NCI-H526 treated with DMSO at 0.1 percent for 48 hours (cell line): ENCODE measurements at regions not wholly inside any gene's neighbourhood (a gene's known extent, or its start where the extent isn't known, plus 50 kb on each side); places are given as distances from the start of the nearest gene placed in this dataset.

Source experiments
- DNase-seq: peaks from one replicate; lab custom pipeline; 2025; lab: John Stamatoyannopoulos, UW

- peak; percentile 20 for DNase-seq
Measured at GRCh38 chr20:6421321-6422248, 298.8 kb upstream of the FERMT1 start.

DNA sequence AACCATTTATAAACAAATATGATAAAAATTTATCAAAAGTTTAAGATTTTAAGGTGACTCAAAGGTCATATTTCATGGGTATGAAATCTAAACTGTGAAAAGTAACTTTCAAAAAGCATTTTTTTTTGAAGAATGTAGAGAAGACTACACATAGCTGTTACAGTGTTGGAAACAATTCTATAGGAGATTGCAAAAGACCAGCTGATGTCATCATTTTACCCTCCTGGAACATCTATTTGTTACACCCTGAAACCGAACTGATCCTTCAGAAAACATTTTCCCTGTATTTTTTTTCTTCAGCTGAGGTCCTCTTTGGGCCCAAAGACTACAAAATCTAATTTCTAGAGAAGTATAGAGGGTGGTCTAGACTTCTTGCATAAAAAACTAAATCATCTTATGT lies 297.5 kb upstream of the FERMT1 start:
- no peak for DNase-seq

DNA sequence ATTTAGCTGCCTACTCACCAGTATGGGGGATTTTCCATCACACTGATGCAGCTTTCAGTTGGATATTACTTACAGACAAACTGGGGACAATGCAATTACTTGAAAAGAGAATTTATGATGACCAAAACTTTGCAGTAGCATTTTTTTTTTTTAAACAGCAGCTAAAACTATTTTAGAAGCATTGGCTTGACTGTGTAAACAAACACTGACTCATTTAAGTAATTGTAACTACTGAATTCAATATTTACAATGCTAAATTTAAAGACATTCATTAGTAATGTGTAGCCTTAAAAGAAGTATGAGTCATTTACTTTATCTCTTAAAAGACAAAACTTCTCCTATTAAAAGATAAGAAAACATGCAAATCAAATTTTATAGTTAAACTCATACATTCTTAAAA lies 295.9 kb upstream of the FERMT1 start:
- no peak for DNase-seq

DNA sequence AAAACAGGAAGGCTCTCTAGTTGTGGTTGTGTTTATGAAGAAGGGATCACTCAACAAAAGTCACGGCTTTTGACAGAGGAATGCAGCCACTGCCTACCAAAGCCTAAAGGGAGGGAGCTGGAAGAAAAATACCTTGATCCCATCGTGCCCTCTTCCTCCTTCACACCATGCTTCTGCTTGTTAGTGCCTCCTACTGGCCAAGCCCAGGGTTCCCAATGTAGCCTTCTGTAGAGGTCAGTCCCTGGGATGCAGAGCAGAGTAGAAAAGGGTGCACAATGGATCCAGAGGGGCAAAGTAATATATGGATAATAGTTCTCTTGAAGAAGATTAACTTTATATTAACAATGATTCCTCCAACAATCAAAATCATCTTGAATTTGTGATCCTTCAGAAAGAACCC lies 293.5 kb upstream of the FERMT1 start:
- DNase-seq, result no peak

- no peak for DNase-seq
Measured at GRCh38 chr20:6411651-6412050, 288.8 kb upstream of the FERMT1 start.

GRCh38 chr20:6410721-6411120 lies 287.9 kb upstream of the FERMT1 start:
- DNase-seq, result no peak

DNA sequence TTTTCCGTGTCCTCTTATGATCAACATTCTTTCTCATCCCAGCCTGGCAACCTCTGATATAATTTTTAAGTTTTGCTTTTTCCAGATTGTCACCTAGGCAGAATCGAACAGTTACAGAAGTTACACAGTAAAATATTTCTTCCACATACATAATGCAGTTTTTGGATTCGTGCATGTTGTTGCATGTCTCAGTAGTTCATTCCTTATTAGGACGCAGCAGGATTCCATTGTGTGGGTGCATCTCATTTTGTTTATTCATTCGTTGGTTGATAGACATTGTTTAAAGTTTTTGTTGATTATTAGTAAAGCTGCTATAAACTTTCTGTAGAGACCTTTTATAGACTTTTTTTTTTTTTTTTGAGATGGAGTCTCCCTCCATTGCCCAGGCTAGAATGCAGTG lies 284.3 kb upstream of the FERMT1 start:
- DNase-seq, result no peak

GRCh38 chr20:6401893-6402557 lies 279.2 kb upstream of the FERMT1 start:
- DNase-seq, result no peak

GRCh38 chr20:6397115-6397514 lies 274.3 kb upstream of the FERMT1 start:
- no peak for DNase-seq

DNA sequence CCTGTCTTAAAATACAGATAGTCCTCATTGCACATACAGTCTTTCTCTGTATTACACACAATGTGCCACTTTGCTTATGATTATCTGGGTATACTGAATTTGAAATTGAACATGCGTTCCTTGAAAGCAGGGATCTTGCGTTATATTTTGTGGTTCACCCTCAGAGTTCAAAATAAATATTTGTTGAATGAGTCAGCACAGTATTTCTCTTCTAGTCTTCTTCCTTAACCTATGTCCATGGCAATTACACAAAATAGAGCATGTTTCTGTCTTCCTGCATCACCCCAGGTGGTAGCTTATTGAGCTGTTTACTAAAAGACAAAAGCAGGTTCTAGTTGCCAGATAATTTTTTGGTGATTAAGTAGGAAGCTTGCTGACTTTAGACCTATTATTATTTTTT lies 272.9 kb upstream of the FERMT1 start:
- no peak for DNase-seq

DNA sequence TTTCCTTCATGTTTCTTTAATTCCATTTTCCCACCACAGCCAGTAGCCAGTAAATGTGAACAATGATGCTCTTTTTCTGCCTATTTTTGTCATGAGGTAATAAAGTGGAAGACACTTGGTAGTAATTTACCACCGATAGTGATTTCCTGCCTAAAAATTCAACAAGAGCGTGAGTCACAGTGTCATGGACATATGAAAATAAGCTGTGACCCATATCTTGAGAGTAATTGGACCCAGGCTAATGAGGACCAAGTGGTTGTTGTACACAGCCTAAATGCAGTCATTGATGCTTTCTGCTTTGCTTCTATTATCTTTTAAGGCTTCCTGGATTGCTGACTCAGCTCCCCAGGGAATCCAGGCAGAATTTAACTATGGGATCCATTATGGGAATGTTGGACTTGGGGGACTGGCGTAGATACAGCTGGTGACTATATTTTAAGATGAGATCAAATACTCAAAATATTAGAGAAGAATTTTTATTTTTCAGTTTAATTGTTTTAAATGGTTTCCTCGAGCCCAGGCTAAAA lies 265.9 kb upstream of the FERMT1 start:
- no peak for DNase-seq

DNA sequence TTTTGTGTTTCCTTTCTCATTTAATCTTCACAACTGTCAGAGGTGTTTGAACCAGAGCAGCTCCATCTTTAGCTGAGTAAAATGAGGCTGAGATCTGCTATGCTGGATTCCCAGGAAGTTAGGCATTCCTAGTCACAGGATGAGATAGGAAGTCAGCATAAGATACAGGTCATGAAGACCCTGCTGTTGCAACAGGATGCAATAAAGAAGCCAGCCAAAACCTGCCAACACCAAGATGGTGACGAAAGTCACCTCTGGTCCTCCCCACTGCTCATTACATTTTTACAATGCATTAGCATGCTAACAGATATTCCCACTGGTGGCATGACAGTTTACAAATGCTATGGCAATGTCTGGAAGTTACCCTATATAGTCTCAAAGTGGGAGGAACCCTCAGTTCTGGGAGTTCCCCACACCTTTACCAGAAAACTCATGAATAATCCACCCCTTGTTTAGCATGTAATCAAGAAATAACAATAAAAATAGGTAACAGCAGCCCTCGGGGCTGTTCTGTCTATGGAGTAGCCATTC lies 262.2 kb upstream of the FERMT1 start:
- DNase-seq, result no peak

GRCh38 chr20:6384380-6384779 lies 261.6 kb upstream of the FERMT1 start:
- DNase-seq, result no peak

- DNase-seq, result no peak
Measured at GRCh38 chr20:6381887-6382286, 259.1 kb upstream of the FERMT1 start.

DNA sequence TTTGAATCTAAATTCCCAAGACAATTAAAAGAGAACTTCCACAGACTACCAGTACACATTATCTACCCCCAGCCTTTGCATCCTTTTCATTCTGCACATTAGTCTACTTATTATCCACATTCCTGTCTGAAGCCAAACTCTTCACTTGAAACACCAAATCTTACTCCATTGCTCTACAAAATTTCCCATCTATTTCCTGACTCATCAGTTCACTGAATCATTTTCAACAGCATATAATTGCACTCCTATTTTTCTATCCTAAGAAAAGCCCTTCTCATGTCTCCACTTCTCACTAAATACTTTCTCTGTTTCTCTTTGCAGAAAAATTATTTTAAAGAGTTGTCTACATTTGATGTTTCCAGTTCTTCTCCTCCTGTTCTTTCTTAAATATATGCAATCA lies 239.4 kb upstream of the FERMT1 start:
- no peak for DNase-seq

DNA sequence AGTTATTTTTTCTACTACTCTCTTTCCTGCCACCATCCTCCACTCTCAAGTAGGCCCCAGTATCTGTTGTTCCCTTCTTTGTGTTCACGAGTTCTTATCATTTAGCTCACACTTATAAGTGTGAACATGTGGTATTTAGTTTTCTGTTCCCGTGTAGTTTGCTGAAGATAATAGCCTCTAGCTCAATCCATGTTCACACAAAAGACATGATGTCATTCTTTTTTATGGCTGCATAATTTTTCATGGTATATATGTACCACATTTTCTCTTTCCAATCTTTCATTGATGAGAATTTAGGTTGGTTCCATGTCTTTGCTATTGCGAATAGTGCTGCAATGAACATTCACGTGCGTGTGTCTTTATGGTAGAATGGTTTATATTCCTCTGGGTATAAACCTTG lies 237.9 kb upstream of the FERMT1 start:
- DNase-seq, result no peak

- DNase-seq, result no peak
Measured at GRCh38 chr20:6355754-6356451, 233.1 kb upstream of the FERMT1 start.

GRCh38 chr20:6348908-6349307 lies 226.1 kb upstream of the FERMT1 start:
- no peak for DNase-seq

GRCh38 chr20:6347916-6348315 lies 225.1 kb upstream of the FERMT1 start:
- DNase-seq, result no peak

- no peak for DNase-seq
Measured at GRCh38 chr20:6341491-6341890, 218.7 kb upstream of the FERMT1 start.

DNA sequence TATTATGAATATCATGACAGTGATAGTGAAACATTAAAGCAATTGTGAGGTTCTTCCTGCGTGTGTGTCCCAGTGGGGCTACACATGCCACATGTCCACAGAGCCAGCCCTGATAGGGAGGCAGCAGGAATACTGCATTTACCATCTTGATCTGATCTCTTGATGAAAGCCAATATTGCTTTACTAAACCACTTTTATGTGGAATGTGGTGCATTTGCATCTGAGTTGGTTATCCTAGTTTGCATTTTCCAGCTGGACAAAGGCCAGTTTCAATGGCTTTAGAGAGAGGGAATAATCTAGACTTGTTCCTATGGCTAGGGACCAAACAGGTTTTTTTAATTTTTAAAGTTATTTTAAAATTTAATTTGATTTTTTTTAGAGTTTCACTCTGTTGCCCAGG lies 216.3 kb upstream of the FERMT1 start:
- peak; percentile 46 for DNase-seq

GRCh38 chr20:6333110-6333509 lies 210.3 kb upstream of the FERMT1 start:
- no peak for DNase-seq
